Bronchial epithelial cell (primary cell): ENCODE measurements at regions not wholly inside any gene's neighbourhood (a gene's known extent, or its start where the extent isn't known, plus 50 kb on each side); places are given as distances from the start of the nearest gene placed in this dataset.

Experiments
- DNase-seq: peaks from one replicate; pipeline ENCODE4 v3.0.0-alpha.2; 2010; ENCODE audit warnings: low read depth
- FAIRE-seq: peaks from 2 replicates; lab custom pipeline; 2011; peaks lifted over from hg19 to GRCh38; lab: Jason Lieb, UNC
- H3K27me3 ChIP-seq: 2 replicates; pipeline ENCODE4 v1.5.1; 2011; ENCODE audit warnings: low read length; ENCODE audit not compliant: control insufficient read depth, insufficient read depth
- H3K36me3 ChIP-seq: 2 replicates; pipeline ENCODE4 v1.5.1; 2011; ENCODE audit warnings: low read length; ENCODE audit not compliant: control insufficient read depth, insufficient read depth
- H3K4me3 ChIP-seq: 2 replicates; pipeline ENCODE4 v1.5.1; 2011; ENCODE audit warnings: mild to moderate bottlenecking, low read depth, low read length, control low read depth
- CTCF ChIP-seq: IDR thresholded peaks from 2 replicates; pipeline ENCODE4 v1.5.1; 2011; ENCODE audit warnings: mild to moderate bottlenecking, moderate library complexity, low read length, control low read depth, inconsistent platforms; ENCODE audit not compliant: insufficient read depth, severe bottlenecking

GRCh38 chr14:46279327-46279726 lies 372.3 kb downstream of the RPL10L start:
- FAIRE-seq, result no peak

GRCh38 chr14:46259536-46259935 lies 392.0 kb downstream of the RPL10L start:
- DNase-seq (no peak), FAIRE-seq (no peak)
- no peak overlapping the region for H3K4me3 ChIP-seq
- no peaks in the 10 kb centered on the region for H3K36me3 ChIP-seq
- TF ChIP-seq CTCF, result no peak
- H3K27me3 ChIP-seq, result no peaks in the 10 kb centered on the region

More at GRCh38 chr14:46279327-46279726, 372.3 kb downstream of the RPL10L start:
- Histone ChIP-seq H3K27me3 (no peaks in the 10 kb centered on the region), H3K4me3 (no peak overlapping the region), H3K36me3 (no peaks in the 10 kb centered on the region)
- no peak for TF ChIP-seq CTCF
- DNase-seq, result no peak

- no peak for TF ChIP-seq CTCF
- no peak for FAIRE-seq
- Histone ChIP-seq H3K36me3 (no peaks in the 10 kb centered on the region), H3K27me3 (no peaks in the 10 kb centered on the region), H3K4me3 (no peak overlapping the region)
- no peak for DNase-seq
Observed at GRCh38 chr14:46256381-46256780, 395.2 kb downstream of the RPL10L start.

- no peak for FAIRE-seq
- no peaks in the 10 kb centered on the region for H3K27me3 ChIP-seq
- peak; percentile 43 for DNase-seq
- no peak overlapping the region for H3K4me3 ChIP-seq
- peak; percentile 35 for TF ChIP-seq CTCF
- no peaks in the 10 kb centered on the region for H3K36me3 ChIP-seq
Observed at GRCh38 chr14:46250113-46250703, 401.4 kb downstream of the RPL10L start.

- DNase-seq, result no peak
- no peaks in the 10 kb centered on the region for H3K36me3 ChIP-seq
- H3K27me3 ChIP-seq, result no peaks in the 10 kb centered on the region
- TF ChIP-seq CTCF, result no peak
- H3K4me3 ChIP-seq, result no peak overlapping the region
- FAIRE-seq, result no peak
Observed at GRCh38 chr14:46248001-46248630, 403.5 kb downstream of the RPL10L start.
